ENCODE measurements at regions not wholly inside any gene's neighbourhood (a gene's known extent, or its start where the extent isn't known, plus 50 kb on each side); places are given as distances from the start of the nearest gene placed in this dataset.

DNA sequence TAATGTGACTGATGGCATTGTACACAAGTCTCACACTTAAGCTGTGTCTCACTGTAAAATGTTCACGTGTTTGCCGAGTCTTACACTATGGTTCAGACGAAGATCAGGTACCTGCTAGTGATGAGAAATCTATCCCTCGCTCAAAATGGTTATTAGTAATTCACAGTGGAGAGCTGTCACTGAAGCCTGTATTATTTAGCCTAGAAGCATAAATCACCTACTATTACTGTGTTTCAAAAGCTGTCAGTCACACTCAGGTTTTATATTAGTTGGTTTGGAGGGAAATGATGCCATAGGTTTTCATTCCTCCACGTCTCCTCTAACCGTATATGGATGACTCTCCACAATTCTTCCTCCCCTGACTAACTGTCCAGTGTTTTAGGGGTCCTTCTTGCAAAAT is 292.4 kb upstream of the ZEB2 start:
- no peak for DNase-seq (ENCODE audit: low read depth)
- TF ChIP-seq, protein P1, sequence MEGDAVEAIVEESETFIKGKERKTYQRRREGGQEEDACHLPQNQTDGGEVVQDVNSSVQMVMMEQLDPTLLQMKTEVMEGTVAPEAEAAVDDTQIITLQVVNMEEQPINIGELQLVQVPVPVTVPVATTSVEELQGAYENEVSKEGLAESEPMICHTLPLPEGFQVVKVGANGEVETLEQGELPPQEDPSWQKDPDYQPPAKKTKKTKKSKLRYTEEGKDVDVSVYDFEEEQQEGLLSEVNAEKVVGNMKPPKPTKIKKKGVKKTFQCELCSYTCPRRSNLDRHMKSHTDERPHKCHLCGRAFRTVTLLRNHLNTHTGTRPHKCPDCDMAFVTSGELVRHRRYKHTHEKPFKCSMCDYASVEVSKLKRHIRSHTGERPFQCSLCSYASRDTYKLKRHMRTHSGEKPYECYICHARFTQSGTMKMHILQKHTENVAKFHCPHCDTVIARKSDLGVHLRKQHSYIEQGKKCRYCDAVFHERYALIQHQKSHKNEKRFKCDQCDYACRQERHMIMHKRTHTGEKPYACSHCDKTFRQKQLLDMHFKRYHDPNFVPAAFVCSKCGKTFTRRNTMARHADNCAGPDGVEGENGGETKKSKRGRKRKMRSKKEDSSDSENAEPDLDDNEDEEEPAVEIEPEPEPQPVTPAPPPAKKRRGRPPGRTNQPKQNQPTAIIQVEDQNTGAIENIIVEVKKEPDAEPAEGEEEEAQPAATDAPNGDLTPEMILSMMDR (IDR thresholded peaks at IDR 0.05; ENCODE audit: control insufficient read depth, extremely low read depth, insufficient read depth), result no peak
- H3K4me3 ChIP-seq (ENCODE audit: low read depth, low read length), result no peak overlapping the region

DNA sequence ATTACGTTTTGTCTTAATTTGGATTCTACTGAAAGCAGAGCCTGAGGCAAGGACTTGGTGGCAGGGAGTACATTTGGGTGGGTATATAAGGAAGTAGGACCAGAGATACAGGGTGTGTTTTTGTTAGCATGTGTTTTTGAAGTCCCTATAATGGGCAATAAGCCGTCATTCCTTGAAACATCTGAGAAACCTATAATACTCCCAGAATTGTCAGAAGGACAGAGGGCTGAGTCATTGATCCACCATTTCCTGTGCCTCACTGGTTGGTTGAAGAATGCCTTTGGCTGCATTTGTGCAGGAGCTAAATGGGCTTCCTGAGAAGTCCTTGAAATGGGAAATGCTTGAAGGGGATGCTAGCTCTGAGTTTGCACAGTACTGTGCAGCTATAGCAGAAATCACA is 281.8 kb upstream of the ZEB2 start:
- no peak for DNase-seq (ENCODE audit: low read depth)
- TF ChIP-seq, protein P1 (IDR thresholded peaks at IDR 0.05; ENCODE audit: control insufficient read depth, extremely low read depth, insufficient read depth), result no peak
- H3K4me3 ChIP-seq (ENCODE audit: low read depth, low read length), result no peak overlapping the region

- H3K4me3 ChIP-seq (ENCODE audit: low read depth, low read length), result no peak overlapping the region
- no peak for DNase-seq (ENCODE audit: low read depth)
- TF ChIP-seq, protein P1 (IDR thresholded peaks at IDR 0.05; ENCODE audit: control insufficient read depth, extremely low read depth, insufficient read depth), result no peak
These were observed 281.4 kb upstream of the ZEB2 start for GRCh38 chr2:144801325-144801724.

GRCh38 chr2:144798989-144799388 is 279.1 kb upstream of the ZEB2 start:
- DNase-seq (ENCODE audit: low read depth), result no peak
- no peak overlapping the region for H3K4me3 ChIP-seq (ENCODE audit: low read depth, low read length)
- TF ChIP-seq, protein P1 (IDR thresholded peaks at IDR 0.05; ENCODE audit: control insufficient read depth, extremely low read depth, insufficient read depth), result no peak

DNA sequence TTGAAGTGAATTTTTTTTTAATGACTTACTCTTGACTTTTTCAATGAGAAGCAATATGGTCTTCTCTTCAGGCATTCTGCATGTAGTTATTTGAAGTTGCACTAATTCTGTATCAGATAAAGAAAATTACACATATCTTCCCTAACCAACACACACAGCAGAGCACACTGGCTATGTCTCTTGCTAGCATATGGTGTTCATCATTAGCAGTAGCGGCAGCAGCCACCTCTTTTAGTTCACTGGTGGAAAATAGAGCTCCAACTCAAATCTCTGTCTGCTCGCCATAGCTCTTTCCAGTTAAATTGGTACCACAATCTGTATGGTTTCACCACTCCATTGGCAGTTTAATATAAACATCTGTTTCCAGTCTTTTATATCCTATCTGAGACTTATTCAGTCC is 278.1 kb upstream of the ZEB2 start:
- no peak for DNase-seq (ENCODE audit: low read depth)
- H3K4me3 ChIP-seq (ENCODE audit: low read depth, low read length), result no peak overlapping the region
- TF ChIP-seq, protein P1 (IDR thresholded peaks at IDR 0.05; ENCODE audit: control insufficient read depth, extremely low read depth, insufficient read depth), result no peak

- TF ChIP-seq, protein P1 (IDR thresholded peaks at IDR 0.05; ENCODE audit: control insufficient read depth, extremely low read depth, insufficient read depth), result no peak
- H3K4me3 ChIP-seq (ENCODE audit: low read depth, low read length), result no peak overlapping the region
- no peak for DNase-seq (ENCODE audit: low read depth)
These were observed 277.0 kb upstream of the ZEB2 start for GRCh38 chr2:144796936-144797335.

DNA sequence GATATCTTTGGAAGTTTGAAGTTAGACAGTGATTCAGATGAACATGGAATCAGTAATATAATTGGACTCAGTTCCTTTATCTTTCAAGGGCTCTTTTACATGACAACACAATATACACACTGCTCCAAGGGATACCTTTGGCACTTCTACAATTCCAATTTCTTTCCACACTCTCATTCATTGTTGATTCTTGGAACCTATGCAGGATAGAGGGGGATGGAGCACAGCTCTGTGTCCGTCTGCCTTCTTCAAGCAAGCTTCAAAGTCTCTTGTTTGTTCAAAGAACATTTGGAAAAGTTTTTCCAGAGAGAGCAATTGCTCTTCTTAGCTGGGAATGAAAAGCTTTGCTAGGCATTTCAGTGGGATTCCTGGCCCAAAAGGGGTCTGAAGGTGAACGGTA is 276.2 kb upstream of the ZEB2 start:
- DNase-seq (ENCODE audit: low read depth), result no peak
- H3K4me3 ChIP-seq (ENCODE audit: low read depth, low read length), result no peak overlapping the region
- TF ChIP-seq, protein P1 (IDR thresholded peaks at IDR 0.05; ENCODE audit: control insufficient read depth, extremely low read depth, insufficient read depth), result no peak
